Activated naive CD8-positive, alpha-beta T cell treated with anti-CD3 and anti-CD28 coated beads, Interleukin-2, amount 50 U/mL, for 24 hours (primary cell): ENCODE measurements at regions not wholly inside any gene's neighbourhood (a gene's known extent, or its start where the extent isn't known, plus 50 kb on each side); places are given as distances from the start of the nearest gene placed in this dataset.
A peak's percentile ranks its signal among the peaks of the same experiment; 100 is the strongest.

Experiments
- ATAC-seq: fragments of 150-1000 bp; cut with Tn5 transposase; one replicate; pipeline ENCODE4 v1.10.0; 2021
- DNase-seq: peaks from one replicate; pipeline ENCODE4 v3.0.0; 2021
- H3K27ac Mint-ChIP-seq: one replicate; pipeline ENCODE4 v1.8.0; 2021; ENCODE audit warnings: mild to moderate bottlenecking, mixed read lengths
- H3K27me3 Mint-ChIP-seq: one replicate; pipeline ENCODE4 v1.8.0; 2021; ENCODE audit warnings: mixed read lengths
- H3K36me3 Mint-ChIP-seq: one replicate; pipeline ENCODE4 v1.8.0; 2021; ENCODE audit warnings: low read depth, mixed read lengths
- H3K4me1 Mint-ChIP-seq: one replicate; pipeline ENCODE4 v1.8.0; 2021; ENCODE audit warnings: mixed read lengths
- H3K4me3 Mint-ChIP-seq: one replicate; pipeline ENCODE4 v1.8.0; 2021; ENCODE audit warnings: mild to moderate bottlenecking, moderate library complexity, mixed read lengths
- H3K9me3 Mint-ChIP-seq: one replicate; pipeline ENCODE4 v1.8.0; 2021; ENCODE audit warnings: mixed read lengths

- DNase-seq (no peak), ATAC-seq (no peak)
- no peaks in the 10 kb centered on the region for H3K36me3 Mint-ChIP-seq
- H3K27me3 Mint-ChIP-seq: no peaks in the 10 kb centered on the region
- H3K4me3 Mint-ChIP-seq: peak overlapping the region; percentile 13
- H3K27ac Mint-ChIP-seq: peak overlapping the region; percentile 75
- H3K4me1 Mint-ChIP-seq: peaks cover 45% of the 10 kb centered on the region
- H3K9me3 Mint-ChIP-seq: no peaks in the 10 kb centered on the region
Observed at GRCh38 chr12:92987362-92987761, 58.3 kb upstream of the EEA1 start.

- Mint-ChIP-seq H3K36me3 (no peaks in the 10 kb centered on the region), H3K4me3 (peak overlapping the region; percentile 13), H3K27me3 (no peaks in the 10 kb centered on the region), H3K27ac (peak overlapping the region; percentile 97), H3K4me1 (peaks cover 46% of the 10 kb centered on the region), H3K9me3 (no peaks in the 10 kb centered on the region)
- ATAC-seq (peak; percentile 71), DNase-seq (peak; percentile 46)
Observed at GRCh38 chr12:92987846-92988621, 58.9 kb upstream of the EEA1 start.

GRCh38 chr12:92988622-92989130 is 59.6 kb upstream of the EEA1 start:
- Mint-ChIP-seq H3K9me3 (no peaks in the 10 kb centered on the region), H3K4me1 (peaks cover 51% of the 10 kb centered on the region), H3K27ac (peak overlapping the region; percentile 97), H3K36me3 (no peaks in the 10 kb centered on the region), H3K4me3 (no peak overlapping the region), H3K27me3 (no peaks in the 10 kb centered on the region)
- DNase-seq: no peak
- no peak for ATAC-seq

- Mint-ChIP-seq H3K36me3 (no peaks in the 10 kb centered on the region), H3K9me3 (no peaks in the 10 kb centered on the region), H3K27ac (peak overlapping the region; percentile 97), H3K27me3 (no peaks in the 10 kb centered on the region), H3K4me3 (peak overlapping the region; percentile 28), H3K4me1 (peaks cover 51% of the 10 kb centered on the region)
- ATAC-seq (peak; percentile 90), DNase-seq (peak; percentile 20)
Observed at GRCh38 chr12:92989715-92990484, 60.8 kb upstream of the EEA1 start.

- Mint-ChIP-seq H3K4me1 (peaks cover 51% of the 10 kb centered on the region), H3K4me3 (no peak overlapping the region), H3K27ac (peak overlapping the region; percentile 97), H3K9me3 (no peaks in the 10 kb centered on the region), H3K36me3 (no peaks in the 10 kb centered on the region), H3K27me3 (no peaks in the 10 kb centered on the region)
- no peak for ATAC-seq
- DNase-seq: no peak
Observed at GRCh38 chr12:92991134-92991533, 62.0 kb upstream of the EEA1 start.

- Mint-ChIP-seq H3K4me1 (peaks cover 51% of the 10 kb centered on the region), H3K36me3 (no peaks in the 10 kb centered on the region)
- no peak for ATAC-seq
Observed at GRCh38 chr12:92992041-92992440, 62.9 kb upstream of the EEA1 start.

GRCh38 chr12:92993259-92993658 is 64.2 kb upstream of the EEA1 start:
- DNase-seq: no peak
- H3K27me3 Mint-ChIP-seq: no peaks in the 10 kb centered on the region
- H3K27ac Mint-ChIP-seq: no peak overlapping the region
- H3K9me3 Mint-ChIP-seq: no peaks in the 10 kb centered on the region
- no peak overlapping the region for H3K4me3 Mint-ChIP-seq
- peaks cover 40% of the 10 kb centered on the region for H3K4me1 Mint-ChIP-seq
- ATAC-seq: no peak
- no peaks in the 10 kb centered on the region for H3K36me3 Mint-ChIP-seq

More at GRCh38 chr12:92992041-92992440, 62.9 kb upstream of the EEA1 start:
- Mint-ChIP-seq H3K4me3 (no peak overlapping the region), H3K9me3 (no peaks in the 10 kb centered on the region), H3K27me3 (no peaks in the 10 kb centered on the region), H3K27ac (peak overlapping the region; percentile 20)
- DNase-seq: no peak

GRCh38 chr12:92995258-92995903 is 66.3 kb upstream of the EEA1 start:
- H3K27ac Mint-ChIP-seq: no peak overlapping the region

GRCh38 chr12:93000026-93000425 is 70.9 kb upstream of the EEA1 start:
- H3K36me3 Mint-ChIP-seq: no peaks in the 10 kb centered on the region
- no peak overlapping the region for H3K4me3 Mint-ChIP-seq
- DNase-seq: no peak
- no peak overlapping the region for H3K27ac Mint-ChIP-seq
- no peaks in the 10 kb centered on the region for H3K27me3 Mint-ChIP-seq
- H3K4me1 Mint-ChIP-seq: no peaks in the 10 kb centered on the region
- H3K9me3 Mint-ChIP-seq: no peaks in the 10 kb centered on the region
- ATAC-seq: no peak

More at GRCh38 chr12:92995258-92995903, 66.3 kb upstream of the EEA1 start:
- ATAC-seq (no peak), DNase-seq (no peak)
- Mint-ChIP-seq H3K9me3 (no peaks in the 10 kb centered on the region), H3K36me3 (no peaks in the 10 kb centered on the region), H3K27me3 (no peaks in the 10 kb centered on the region), H3K4me3 (no peak overlapping the region), H3K4me1 (peaks cover 20% of the 10 kb centered on the region)

- no peaks in the 10 kb centered on the region for H3K27me3 Mint-ChIP-seq
- ATAC-seq: no peak
- H3K9me3 Mint-ChIP-seq: no peaks in the 10 kb centered on the region
- H3K4me1 Mint-ChIP-seq: no peaks in the 10 kb centered on the region
- no peaks in the 10 kb centered on the region for H3K36me3 Mint-ChIP-seq
- H3K4me3 Mint-ChIP-seq: no peak overlapping the region
- DNase-seq: no peak
- no peak overlapping the region for H3K27ac Mint-ChIP-seq
Observed at GRCh38 chr12:93001407-93001806, 72.3 kb upstream of the EEA1 start.

- Mint-ChIP-seq H3K4me1 (no peaks in the 10 kb centered on the region), H3K27ac (no peak overlapping the region), H3K4me3 (no peak overlapping the region), H3K36me3 (no peaks in the 10 kb centered on the region), H3K9me3 (no peaks in the 10 kb centered on the region), H3K27me3 (no peaks in the 10 kb centered on the region)
- no peak for ATAC-seq
- DNase-seq: no peak
Observed at GRCh38 chr12:93002293-93003054, 73.4 kb upstream of the EEA1 start.

- Mint-ChIP-seq H3K27ac (no peak overlapping the region), H3K4me3 (no peak overlapping the region), H3K27me3 (no peaks in the 10 kb centered on the region), H3K4me1 (peaks cover 6% of the 10 kb centered on the region), H3K9me3 (no peaks in the 10 kb centered on the region), H3K36me3 (no peaks in the 10 kb centered on the region)
- ATAC-seq (no peak), DNase-seq (no peak)
Observed at GRCh38 chr12:93003531-93004239, 74.6 kb upstream of the EEA1 start.

- H3K27me3 Mint-ChIP-seq: no peaks in the 10 kb centered on the region
- ATAC-seq (no peak), DNase-seq (no peak)
- no peak overlapping the region for H3K4me3 Mint-ChIP-seq
- no peaks in the 10 kb centered on the region for H3K9me3 Mint-ChIP-seq
- peaks cover 13% of the 10 kb centered on the region for H3K4me1 Mint-ChIP-seq
- H3K36me3 Mint-ChIP-seq: no peaks in the 10 kb centered on the region
- no peak overlapping the region for H3K27ac Mint-ChIP-seq
Observed at GRCh38 chr12:93005928-93006392, 76.9 kb upstream of the EEA1 start.
